NCI-H2227 treated with DMSO at 0.1 percent for 48 hours (cell line): ENCODE measurements at regions not wholly inside any gene's neighbourhood (a gene's known extent, or its start where the extent isn't known, plus 50 kb on each side); places are given as distances from the start of the nearest gene placed in this dataset.

Experiments used
- DNase-seq: peaks from one replicate; lab custom pipeline; 2025; lab: John Stamatoyannopoulos, UW

DNA sequence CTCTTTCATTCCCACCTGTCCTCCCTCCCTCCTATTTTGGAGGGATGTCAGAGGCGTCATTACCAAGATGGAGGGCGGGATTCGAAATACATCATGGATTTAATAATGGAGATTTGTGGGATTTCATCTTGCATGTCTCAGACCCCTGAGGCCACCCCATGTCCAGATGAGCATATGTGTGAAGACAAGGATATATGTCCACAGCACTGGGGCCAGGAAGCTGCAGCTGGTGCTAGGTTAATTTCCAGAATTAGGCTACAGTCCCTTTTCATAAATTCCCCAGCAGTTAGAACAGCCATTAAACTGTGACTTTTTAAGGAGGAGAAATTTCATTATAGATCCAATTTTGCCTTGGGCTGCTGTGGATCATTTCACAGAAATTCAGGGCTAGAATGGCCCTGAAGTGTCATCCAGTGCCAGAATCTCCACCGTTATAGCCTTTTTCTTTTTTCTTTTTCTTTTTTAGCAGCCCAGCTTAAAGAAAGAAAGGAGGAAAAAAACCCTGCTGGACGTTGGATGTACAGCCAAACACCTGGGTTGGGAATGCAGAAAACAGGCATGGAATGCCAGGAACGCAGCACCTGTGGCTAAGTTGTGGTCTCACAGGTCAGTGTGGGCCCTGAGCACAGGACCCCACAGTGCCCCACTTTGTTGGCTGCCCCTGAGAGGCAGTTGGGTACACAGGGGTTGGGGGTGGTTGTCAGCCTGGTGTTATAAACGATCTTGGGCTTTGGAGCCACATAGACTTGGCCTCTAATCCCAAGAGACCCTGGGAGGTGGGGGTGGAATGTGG is 50.2 kb upstream of the CXCL14 start:
- no peak for DNase-seq
